ENCODE measurements at regions not wholly inside any gene's neighbourhood (a gene's known extent, or its start where the extent isn't known, plus 50 kb on each side); places are given as distances from the start of the nearest gene placed in this dataset.

DNA sequence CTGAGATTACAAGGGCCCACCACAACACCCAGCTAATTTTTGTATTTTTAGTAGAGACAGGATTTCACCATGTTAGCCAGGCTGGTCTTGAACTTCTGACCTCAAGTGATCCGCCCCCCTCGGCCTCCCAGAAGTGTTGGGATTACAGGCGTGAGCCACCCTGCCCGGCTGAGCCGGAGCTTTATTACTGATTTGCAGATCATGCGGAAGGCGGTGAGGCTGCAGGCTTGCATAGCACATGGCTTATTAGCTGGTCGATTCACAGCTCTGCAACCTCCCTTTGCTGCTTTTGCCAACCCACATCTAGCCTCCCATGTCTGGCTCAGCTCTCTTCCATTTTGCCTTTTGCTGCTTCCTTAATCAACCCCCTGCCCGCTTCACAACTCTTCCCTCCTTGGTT is 210.3 kb downstream of the VAPA start:
- no TSS peak for BruUV-seq (replicated peaks)
- no peak overlapping the region for H3K4me3 ChIP-seq (replicated peaks in 1 of 2; ENCODE audit: low read depth in 1 of 2, low read length in 2 of 2)
- POLR2A ChIA-PET: no interaction called here
- H4K20me1 ChIP-seq (ENCODE audit: insufficient read depth): no peaks in the 10 kb centered on the region
- no peak for DNase-seq (ENCODE audit: low read depth, low spot score)
- no peaks in the 10 kb centered on the region for H3K36me3 ChIP-seq (ENCODE audit: control insufficient read depth in 1 of 2, insufficient read depth in 2 of 2, low read length in 2 of 2)
- no peak overlapping the region for H3K27ac ChIP-seq (ENCODE audit: low read depth, low read length)
- peaks cover 0 to 7% of the 10 kb centered on the region in 2 experiments; a peak in 1 of 4 replicates for H3K9me3 ChIP-seq (ENCODE audit: control insufficient read depth in 1 of 2, insufficient read depth in 1 of 2, low read depth in 1 of 2, low read length in 2 of 2)
- no peaks in the 10 kb centered on the region for H3K9me2 ChIP-seq (ENCODE audit: insufficient read depth)
- intact Hi-C loops (cut with micrococcal nuclease): no loop called here
- CTCF ChIA-PET: no interaction called here
- H3K4me2 ChIP-seq (ENCODE audit: low read length): no peak overlapping the region
- H3K4me1 ChIP-seq (ENCODE audit: control insufficient read depth in 1 of 2, insufficient read depth in 2 of 2, low read length in 2 of 2): peaks cover 0 to 6% of the 10 kb centered on the region in 2 experiments; a peak in 1 of 4 replicates
- no peak overlapping the region for H2AFZ ChIP-seq (ENCODE audit: low read depth, low read length, poor library complexity, severe bottlenecking)
- RAD21 ChIA-PET (ENCODE audit: low non-redundant PET in 1 of 2, low total read pairs in 2 of 2, uncharacterized antibody in 2 of 2, unreplicated experiment in 2 of 2): no interaction called here
- peaks cover 19% of the 10 kb centered on the region; the same call in 1 of the 2 replicates for H3K27me3 ChIP-seq (ENCODE audit: insufficient read depth, low read length)
- ATAC-seq: no peak
- H3K79me2 ChIP-seq (ENCODE audit: insufficient read depth, low read length): no peaks in the 10 kb centered on the region
- no peak overlapping the region for H3K9ac ChIP-seq (ENCODE audit: low read length)
- no peak for TF ChIP-seq EZH2 (IDR thresholded peaks at IDR 0.05)
- no peak for TF ChIP-seq YY1 (IDR thresholded peaks at IDR 0.05; ENCODE audit: extremely low read depth, insufficient replicate concordance, low read depth, low read length)
- TF ChIP-seq, protein P1, sequence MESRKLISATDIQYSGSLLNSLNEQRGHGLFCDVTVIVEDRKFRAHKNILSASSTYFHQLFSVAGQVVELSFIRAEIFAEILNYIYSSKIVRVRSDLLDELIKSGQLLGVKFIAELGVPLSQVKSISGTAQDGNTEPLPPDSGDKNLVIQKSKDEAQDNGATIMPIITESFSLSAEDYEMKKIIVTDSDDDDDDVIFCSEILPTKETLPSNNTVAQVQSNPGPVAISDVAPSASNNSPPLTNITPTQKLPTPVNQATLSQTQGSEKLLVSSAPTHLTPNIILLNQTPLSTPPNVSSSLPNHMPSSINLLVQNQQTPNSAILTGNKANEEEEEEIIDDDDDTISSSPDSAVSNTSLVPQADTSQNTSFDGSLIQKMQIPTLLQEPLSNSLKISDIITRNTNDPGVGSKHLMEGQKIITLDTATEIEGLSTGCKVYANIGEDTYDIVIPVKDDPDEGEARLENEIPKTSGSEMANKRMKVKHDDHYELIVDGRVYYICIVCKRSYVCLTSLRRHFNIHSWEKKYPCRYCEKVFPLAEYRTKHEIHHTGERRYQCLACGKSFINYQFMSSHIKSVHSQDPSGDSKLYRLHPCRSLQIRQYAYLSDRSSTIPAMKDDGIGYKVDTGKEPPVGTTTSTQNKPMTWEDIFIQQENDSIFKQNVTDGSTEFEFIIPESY (IDR thresholded peaks at IDR 0.05; ENCODE audit: extremely low read depth, insufficient replicate concordance, low read length): no peak
- no peak for TF ChIP-seq EZH2phosphoT487 (IDR thresholded peaks at IDR 0.05; ENCODE audit: borderline replicate concordance)
- TF ChIP-seq, protein P2, sequence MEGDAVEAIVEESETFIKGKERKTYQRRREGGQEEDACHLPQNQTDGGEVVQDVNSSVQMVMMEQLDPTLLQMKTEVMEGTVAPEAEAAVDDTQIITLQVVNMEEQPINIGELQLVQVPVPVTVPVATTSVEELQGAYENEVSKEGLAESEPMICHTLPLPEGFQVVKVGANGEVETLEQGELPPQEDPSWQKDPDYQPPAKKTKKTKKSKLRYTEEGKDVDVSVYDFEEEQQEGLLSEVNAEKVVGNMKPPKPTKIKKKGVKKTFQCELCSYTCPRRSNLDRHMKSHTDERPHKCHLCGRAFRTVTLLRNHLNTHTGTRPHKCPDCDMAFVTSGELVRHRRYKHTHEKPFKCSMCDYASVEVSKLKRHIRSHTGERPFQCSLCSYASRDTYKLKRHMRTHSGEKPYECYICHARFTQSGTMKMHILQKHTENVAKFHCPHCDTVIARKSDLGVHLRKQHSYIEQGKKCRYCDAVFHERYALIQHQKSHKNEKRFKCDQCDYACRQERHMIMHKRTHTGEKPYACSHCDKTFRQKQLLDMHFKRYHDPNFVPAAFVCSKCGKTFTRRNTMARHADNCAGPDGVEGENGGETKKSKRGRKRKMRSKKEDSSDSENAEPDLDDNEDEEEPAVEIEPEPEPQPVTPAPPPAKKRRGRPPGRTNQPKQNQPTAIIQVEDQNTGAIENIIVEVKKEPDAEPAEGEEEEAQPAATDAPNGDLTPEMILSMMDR (IDR thresholded peaks at IDR 0.05 in 2 of 3, conservative IDR thresholded peaks at IDR 0.05 in 1 of 3; ENCODE audit: borderline replicate concordance in 1 of 3, insufficient read depth in 1 of 3, low read depth in 2 of 3, low read length in 2 of 3): no peak
- no peak for TF ChIP-seq FOSL1 (IDR thresholded peaks at IDR 0.05; ENCODE audit: low read depth)
- TF ChIP-seq, protein P3, sequence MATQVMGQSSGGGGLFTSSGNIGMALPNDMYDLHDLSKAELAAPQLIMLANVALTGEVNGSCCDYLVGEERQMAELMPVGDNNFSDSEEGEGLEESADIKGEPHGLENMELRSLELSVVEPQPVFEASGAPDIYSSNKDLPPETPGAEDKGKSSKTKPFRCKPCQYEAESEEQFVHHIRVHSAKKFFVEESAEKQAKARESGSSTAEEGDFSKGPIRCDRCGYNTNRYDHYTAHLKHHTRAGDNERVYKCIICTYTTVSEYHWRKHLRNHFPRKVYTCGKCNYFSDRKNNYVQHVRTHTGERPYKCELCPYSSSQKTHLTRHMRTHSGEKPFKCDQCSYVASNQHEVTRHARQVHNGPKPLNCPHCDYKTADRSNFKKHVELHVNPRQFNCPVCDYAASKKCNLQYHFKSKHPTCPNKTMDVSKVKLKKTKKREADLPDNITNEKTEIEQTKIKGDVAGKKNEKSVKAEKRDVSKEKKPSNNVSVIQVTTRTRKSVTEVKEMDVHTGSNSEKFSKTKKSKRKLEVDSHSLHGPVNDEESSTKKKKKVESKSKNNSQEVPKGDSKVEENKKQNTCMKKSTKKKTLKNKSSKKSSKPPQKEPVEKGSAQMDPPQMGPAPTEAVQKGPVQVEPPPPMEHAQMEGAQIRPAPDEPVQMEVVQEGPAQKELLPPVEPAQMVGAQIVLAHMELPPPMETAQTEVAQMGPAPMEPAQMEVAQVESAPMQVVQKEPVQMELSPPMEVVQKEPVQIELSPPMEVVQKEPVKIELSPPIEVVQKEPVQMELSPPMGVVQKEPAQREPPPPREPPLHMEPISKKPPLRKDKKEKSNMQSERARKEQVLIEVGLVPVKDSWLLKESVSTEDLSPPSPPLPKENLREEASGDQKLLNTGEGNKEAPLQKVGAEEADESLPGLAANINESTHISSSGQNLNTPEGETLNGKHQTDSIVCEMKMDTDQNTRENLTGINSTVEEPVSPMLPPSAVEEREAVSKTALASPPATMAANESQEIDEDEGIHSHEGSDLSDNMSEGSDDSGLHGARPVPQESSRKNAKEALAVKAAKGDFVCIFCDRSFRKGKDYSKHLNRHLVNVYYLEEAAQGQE (IDR thresholded peaks at IDR 0.05; ENCODE audit: low read depth): no peak
- TF ChIP-seq SP1 (IDR thresholded peaks at IDR 0.05; ENCODE audit: low read depth): no peak
- no peak for TF ChIP-seq POLR2A (IDR thresholded peaks at IDR 0.05; ENCODE audit: borderline replicate concordance, extremely low read depth, insufficient read depth, insufficient read length)
- TF ChIP-seq CEBPB (IDR thresholded peaks at IDR 0.05; ENCODE audit: low read depth): no peak
- TF ChIP-seq TCF7L2 (IDR thresholded peaks at IDR 0.05; ENCODE audit: borderline replicate concordance, extremely low read depth, insufficient read depth, insufficient read length): no peak
- TF ChIP-seq CBX3 (IDR thresholded peaks at IDR 0.05; ENCODE audit: low read depth): no peak
- TF ChIP-seq ELF1 (IDR thresholded peaks at IDR 0.05; ENCODE audit: borderline replicate concordance, low read depth): no peak
- no peak for TF ChIP-seq JUND (IDR thresholded peaks at IDR 0.05)
- TF ChIP-seq ZFX (IDR thresholded peaks at IDR 0.05): no peak
- no peak for TF ChIP-seq POLR2AphosphoS5 (IDR thresholded peaks at IDR 0.05; ENCODE audit: low read depth, low read length)
- TF ChIP-seq SRF (IDR thresholded peaks at IDR 0.05; ENCODE audit: low read depth): no peak
- no peak for TF ChIP-seq ATF3 (IDR thresholded peaks at IDR 0.05)
- TF ChIP-seq MAX (IDR thresholded peaks at IDR 0.05): no peak

Measured in HCT116 (cell line).